ENCODE measurements at regions not wholly inside any gene's neighbourhood (a gene's known extent, or its start where the extent isn't known, plus 50 kb on each side); places are given as distances from the start of the nearest gene placed in this dataset.

- Histone ChIP-seq H3K27me3 (no peaks in the 10 kb centered on the region), H3K4me3 (no peak overlapping the region), H3K9me3 (no peaks in the 10 kb centered on the region), H3K36me3 (no peaks in the 10 kb centered on the region), H3K4me1 (no peaks in the 10 kb centered on the region), H3K27ac (no peak overlapping the region)
- ATAC-seq (peak; percentile 31 to 63 (median 44)), DNase-seq (peak in 4 of 6 donors; percentile 16 to 50 (median 37)), FAIRE-seq (no peak)
- intact Hi-C loops (cut with DNase I), result no loop called here
- TF ChIP-seq CTCF (IDR thresholded peaks at IDR 0.05), result peak in 1 of 4 donors; percentile 10
- WGBS, 2 donors, result 70 to 80% methylated on average over 4 of the region's 4 CpGs
Measured at GRCh38 chr15:47963265-47963664, 157.5 kb upstream of the SLC24A5 start.

- no peak for FAIRE-seq
- no peak for ATAC-seq
- no peak overlapping the region for H3K4me3 ChIP-seq
- no peaks in the 10 kb centered on the region for H3K27me3 ChIP-seq
- no peaks in the 10 kb centered on the region for H3K4me1 ChIP-seq
- WGBS, 2 donors, result 86% methylated on average over 2 of the region's 2 CpGs
- DNase-seq, result no peak
- intact Hi-C loops (cut with DNase I), result no loop called here
- H3K9me3 ChIP-seq, result no peaks in the 10 kb centered on the region
- H3K36me3 ChIP-seq, result no peaks in the 10 kb centered on the region
- no peak overlapping the region for H3K27ac ChIP-seq
- no peak for TF ChIP-seq CTCF (IDR thresholded peaks at IDR 0.05)
Measured at GRCh38 chr15:47964229-47964628, 156.6 kb upstream of the SLC24A5 start.

GRCh38 chr15:47965297-47965696, 155.5 kb upstream of the SLC24A5 start:
- Histone ChIP-seq H3K27ac (no peak overlapping the region), H3K27me3 (no peaks in the 10 kb centered on the region), H3K4me1 (no peaks in the 10 kb centered on the region), H3K9me3 (no peaks in the 10 kb centered on the region), H3K36me3 (no peaks in the 10 kb centered on the region), H3K4me3 (no peak overlapping the region)
- no peak for TF ChIP-seq CTCF (IDR thresholded peaks at IDR 0.05)
- intact Hi-C loops (cut with DNase I), result no loop called here
- 90 to 91% methylated on average over 4 of the region's 4 CpGs for WGBS, 2 donors
- DNase-seq (no peak), FAIRE-seq (no peak), ATAC-seq (no peak)

GRCh38 chr15:47968593-47968992, 152.2 kb upstream of the SLC24A5 start:
- Histone ChIP-seq H3K27me3 (no peaks in the 10 kb centered on the region), H3K4me3 (no peak overlapping the region), H3K4me1 (no peaks in the 10 kb centered on the region), H3K36me3 (no peaks in the 10 kb centered on the region), H3K9me3 (no peaks in the 10 kb centered on the region), H3K27ac (no peak overlapping the region)
- no peak for TF ChIP-seq CTCF (IDR thresholded peaks at IDR 0.05)
- no peak for ATAC-seq
- intact Hi-C loops (cut with DNase I), result no loop called here
- no peak for DNase-seq
- 89 to 95% methylated on average over 1 of the region's 1 CpG for WGBS, 2 donors
- no peak for FAIRE-seq

- Histone ChIP-seq H3K4me3 (no peak overlapping the region), H3K27ac (no peak overlapping the region), H3K9me3 (no peaks in the 10 kb centered on the region), H3K4me1 (no peaks in the 10 kb centered on the region), H3K27me3 (no peaks in the 10 kb centered on the region), H3K36me3 (no peaks in the 10 kb centered on the region)
- DNase-seq (no peak), FAIRE-seq (no peak), ATAC-seq (no peak)
- intact Hi-C loops (cut with DNase I), result no loop called here
- WGBS, 2 donors, result 81 to 83% methylated on average over 4 of the region's 4 CpGs
- TF ChIP-seq CTCF (IDR thresholded peaks at IDR 0.05), result no peak
Measured at GRCh38 chr15:47971637-47972036, 149.2 kb upstream of the SLC24A5 start.
